Stimulated activated naive B cell treated with anti-CD40 and anti-IgM and Interleukin-4, amounts not matched to agents 10 μg/mL and 1 μg/mL and 100 μg/mL, for 72 hours (primary cell): ENCODE measurements at regions not wholly inside any gene's neighbourhood (a gene's known extent, or its start where the extent isn't known, plus 50 kb on each side); places are given as distances from the start of the nearest gene placed in this dataset.

Experiments used
- ATAC-seq, 2 donors: fragments of 150-1000 bp; cut with Tn5 transposase; replicated peaks; 2 replicates each; pipeline ENCODE4 v1.10.0; 2021; ENCODE audit warnings: moderate library complexity in 1 of 2
- DNase-seq: peaks from one replicate; pipeline ENCODE4 v3.0.0; 2021
- H3K27ac Mint-ChIP-seq: one replicate; pipeline ENCODE4 v1.8.0; 2022; ENCODE audit warnings: mild to moderate bottlenecking, mixed read lengths
- H3K27me3 Mint-ChIP-seq, 2 donors: one replicate each; pipeline ENCODE4 v1.8.0; 2022; ENCODE audit warnings: mixed read lengths in 2 of 2
- H3K36me3 Mint-ChIP-seq, 2 donors: one replicate each; pipeline ENCODE4 v1.8.0; 2022; ENCODE audit warnings: mixed read lengths in 2 of 2, mild to moderate bottlenecking in 1 of 2
- H3K4me1 Mint-ChIP-seq, 2 donors: one replicate each; pipeline ENCODE4 v1.8.0; 2022; ENCODE audit warnings: mixed read lengths in 2 of 2, mild to moderate bottlenecking in 1 of 2
- H3K4me3 Mint-ChIP-seq, 2 donors: one replicate each; pipeline ENCODE4 v1.8.0; 2022; ENCODE audit warnings: mild to moderate bottlenecking in 2 of 2, mixed read lengths in 2 of 2, moderate library complexity in 1 of 2
- H3K9me3 Mint-ChIP-seq, 2 donors: one replicate each; pipeline ENCODE4 v1.8.0; 2022; ENCODE audit warnings: mixed read lengths in 2 of 2, mild to moderate bottlenecking in 1 of 2

GRCh38 chr11:21625982-21626381, 566.9 kb upstream of the ANO5 start:
- H3K36me3 Mint-ChIP-seq, result no peaks in the 10 kb centered on the region
- no peak overlapping the region for H3K27ac Mint-ChIP-seq
- no peak overlapping the region for H3K4me3 Mint-ChIP-seq
- peak; percentile 79 to 83 for ATAC-seq
- H3K27me3 Mint-ChIP-seq, result no peaks in the 10 kb centered on the region
- DNase-seq, result no peak
- H3K9me3 Mint-ChIP-seq, result peaks cover 0 to 4% of the 10 kb centered on the region in 2 donors
- peaks cover 3 to 7% of the 10 kb centered on the region in 2 donors for H3K4me1 Mint-ChIP-seq

GRCh38 chr11:21628641-21629040, 564.2 kb upstream of the ANO5 start:
- peaks cover 0 to 2% of the 10 kb centered on the region in 2 donors for H3K9me3 Mint-ChIP-seq
- no peak for ATAC-seq
- H3K4me1 Mint-ChIP-seq, result peaks cover 3 to 7% of the 10 kb centered on the region in 2 donors
- no peaks in the 10 kb centered on the region for H3K36me3 Mint-ChIP-seq
- no peak overlapping the region for H3K4me3 Mint-ChIP-seq
- DNase-seq, result no peak
- H3K27ac Mint-ChIP-seq, result no peak overlapping the region
- no peaks in the 10 kb centered on the region for H3K27me3 Mint-ChIP-seq

- Mint-ChIP-seq H3K4me1 (peaks cover 0 to 2% of the 10 kb centered on the region in 2 donors), H3K36me3 (no peaks in the 10 kb centered on the region), H3K27ac (no peak overlapping the region), H3K9me3 (peaks cover 0 to 2% of the 10 kb centered on the region in 2 donors), H3K27me3 (no peaks in the 10 kb centered on the region), H3K4me3 (no peak overlapping the region)
- no peak for DNase-seq
- no peak for ATAC-seq
Measured at GRCh38 chr11:21630934-21631478, 561.9 kb upstream of the ANO5 start.

- Mint-ChIP-seq H3K36me3 (no peaks in the 10 kb centered on the region), H3K4me1 (no peaks in the 10 kb centered on the region), H3K4me3 (no peak overlapping the region), H3K27me3 (no peaks in the 10 kb centered on the region), H3K27ac (no peak overlapping the region), H3K9me3 (peaks cover 0 to 2% of the 10 kb centered on the region in 2 donors)
- no peak for DNase-seq
- no peak for ATAC-seq
Measured at GRCh38 chr11:21631991-21632390, 560.9 kb upstream of the ANO5 start.

- Mint-ChIP-seq H3K4me3 (no peak overlapping the region), H3K27ac (no peak overlapping the region), H3K9me3 (no peaks in the 10 kb centered on the region), H3K4me1 (no peaks in the 10 kb centered on the region), H3K27me3 (no peaks in the 10 kb centered on the region), H3K36me3 (no peaks in the 10 kb centered on the region)
- ATAC-seq (no peak), DNase-seq (no peak)
Measured at GRCh38 chr11:21634491-21634890, 558.4 kb upstream of the ANO5 start.

- Mint-ChIP-seq H3K27ac (no peak overlapping the region), H3K4me3 (no peak overlapping the region), H3K36me3 (no peaks in the 10 kb centered on the region), H3K27me3 (no peaks in the 10 kb centered on the region), H3K9me3 (no peaks in the 10 kb centered on the region), H3K4me1 (no peaks in the 10 kb centered on the region)
- no peak for DNase-seq
- no peak for ATAC-seq
Measured at GRCh38 chr11:21634956-21635355, 557.9 kb upstream of the ANO5 start.

GRCh38 chr11:21635394-21636145, 557.3 kb upstream of the ANO5 start:
- DNase-seq, result no peak
- H3K4me3 Mint-ChIP-seq, result no peak overlapping the region
- no peak for ATAC-seq
- no peaks in the 10 kb centered on the region for H3K9me3 Mint-ChIP-seq
- H3K36me3 Mint-ChIP-seq, result no peaks in the 10 kb centered on the region
- peaks cover 0 to 3% of the 10 kb centered on the region in 2 donors for H3K4me1 Mint-ChIP-seq
- H3K27me3 Mint-ChIP-seq, result no peaks in the 10 kb centered on the region
- H3K27ac Mint-ChIP-seq, result no peak overlapping the region

- ATAC-seq, result no peak
- Mint-ChIP-seq H3K4me1 (peaks cover 2 to 8% of the 10 kb centered on the region in 2 donors), H3K27me3 (no peaks in the 10 kb centered on the region), H3K27ac (no peak overlapping the region), H3K9me3 (no peaks in the 10 kb centered on the region), H3K36me3 (no peaks in the 10 kb centered on the region), H3K4me3 (no peak overlapping the region)
- no peak for DNase-seq
Measured at GRCh38 chr11:21636561-21636960, 556.3 kb upstream of the ANO5 start.

- H3K4me3 Mint-ChIP-seq, result no peak overlapping the region
- peaks cover 2 to 17% of the 10 kb centered on the region in 2 donors for H3K4me1 Mint-ChIP-seq
- H3K27ac Mint-ChIP-seq, result no peak overlapping the region
- no peaks in the 10 kb centered on the region for H3K27me3 Mint-ChIP-seq
- no peak for ATAC-seq
- DNase-seq, result no peak
- H3K36me3 Mint-ChIP-seq, result peaks cover 0 to 3% of the 10 kb centered on the region in 2 donors
- H3K9me3 Mint-ChIP-seq, result peaks cover 9 to 12% of the 10 kb centered on the region in 2 donors
Measured at GRCh38 chr11:21640491-21640890, 552.4 kb upstream of the ANO5 start.

GRCh38 chr11:21641869-21642268, 551.0 kb upstream of the ANO5 start:
- Mint-ChIP-seq H3K4me1 (peaks cover 2 to 17% of the 10 kb centered on the region in 2 donors), H3K27me3 (no peaks in the 10 kb centered on the region), H3K9me3 (peaks cover 9 to 12% of the 10 kb centered on the region in 2 donors), H3K27ac (no peak overlapping the region), H3K36me3 (peaks cover 0 to 3% of the 10 kb centered on the region in 2 donors), H3K4me3 (no peak overlapping the region)
- peak in 1 of 2 donors; percentile 21 for ATAC-seq
- DNase-seq, result no peak

- Mint-ChIP-seq H3K36me3 (peaks cover 0 to 3% of the 10 kb centered on the region in 2 donors), H3K4me3 (no peak overlapping the region), H3K9me3 (peaks cover 9 to 12% of the 10 kb centered on the region in 2 donors), H3K27ac (no peak overlapping the region), H3K27me3 (no peaks in the 10 kb centered on the region), H3K4me1 (peaks cover 0 to 9% of the 10 kb centered on the region in 2 donors)
- DNase-seq (no peak), ATAC-seq (no peak)
Measured at GRCh38 chr11:21646351-21646750, 546.5 kb upstream of the ANO5 start.

GRCh38 chr11:21650961-21651360, 541.9 kb upstream of the ANO5 start:
- H3K4me1 Mint-ChIP-seq, result no peaks in the 10 kb centered on the region
- no peaks in the 10 kb centered on the region for H3K9me3 Mint-ChIP-seq
- H3K27me3 Mint-ChIP-seq, result no peaks in the 10 kb centered on the region
- H3K36me3 Mint-ChIP-seq, result no peaks in the 10 kb centered on the region
- ATAC-seq, result no peak
- no peak for DNase-seq
- no peak overlapping the region for H3K27ac Mint-ChIP-seq
- no peak overlapping the region for H3K4me3 Mint-ChIP-seq

- no peaks in the 10 kb centered on the region for H3K27me3 Mint-ChIP-seq
- ATAC-seq (no peak), DNase-seq (no peak)
- H3K9me3 Mint-ChIP-seq, result peaks cover 0 to 3% of the 10 kb centered on the region in 2 donors
- H3K4me3 Mint-ChIP-seq, result no peak overlapping the region
- H3K36me3 Mint-ChIP-seq, result no peaks in the 10 kb centered on the region
- no peak overlapping the region for H3K27ac Mint-ChIP-seq
- no peaks in the 10 kb centered on the region for H3K4me1 Mint-ChIP-seq
Measured at GRCh38 chr11:21653951-21654421, 538.9 kb upstream of the ANO5 start.

GRCh38 chr11:21656065-21656464, 536.8 kb upstream of the ANO5 start:
- ATAC-seq, result no peak
- no peaks in the 10 kb centered on the region for H3K27me3 Mint-ChIP-seq
- H3K27ac Mint-ChIP-seq, result no peak overlapping the region
- no peaks in the 10 kb centered on the region for H3K36me3 Mint-ChIP-seq
- H3K9me3 Mint-ChIP-seq, result peaks cover 0 to 3% of the 10 kb centered on the region in 2 donors
- DNase-seq, result no peak
- no peaks in the 10 kb centered on the region for H3K4me1 Mint-ChIP-seq
- H3K4me3 Mint-ChIP-seq, result no peak overlapping the region

- DNase-seq (no peak), ATAC-seq (no peak)
- Mint-ChIP-seq H3K9me3 (peaks cover 0 to 3% of the 10 kb centered on the region in 2 donors), H3K4me3 (no peak overlapping the region), H3K27me3 (no peaks in the 10 kb centered on the region), H3K4me1 (no peaks in the 10 kb centered on the region), H3K27ac (no peak overlapping the region), H3K36me3 (no peaks in the 10 kb centered on the region)
Measured at GRCh38 chr11:21658654-21659193, 534.2 kb upstream of the ANO5 start.
